ENCODE measurements at regions not wholly inside any gene's neighbourhood (a gene's known extent, or its start where the extent isn't known, plus 50 kb on each side); places are given as distances from the start of the nearest gene placed in this dataset.

DNA sequence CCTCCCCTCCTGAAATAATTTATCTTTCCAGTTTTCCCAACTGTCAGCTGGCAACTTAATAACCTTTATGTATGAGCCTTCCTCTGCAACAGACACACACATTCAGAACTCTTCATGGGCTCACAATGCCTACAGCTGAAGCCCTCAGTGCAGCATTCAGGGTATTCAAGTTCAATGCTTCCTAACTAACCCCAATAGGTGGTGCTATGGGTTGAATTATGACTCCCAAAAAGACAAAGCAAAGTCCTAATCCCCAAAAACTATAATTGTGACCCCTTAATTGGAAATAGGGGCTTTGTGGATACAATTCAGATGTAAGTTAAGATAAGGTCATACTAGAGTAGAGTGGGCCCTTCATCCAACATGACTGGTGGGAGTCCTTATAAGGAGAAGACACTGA, 202.2 kb downstream of the SUCLA2 start:
- no peaks in the 10 kb centered on the region for H3K4me1 ChIP-seq (ENCODE audit: control insufficient read depth in 2 of 2, insufficient read depth in 2 of 2, low read length in 2 of 2)
- no peak overlapping the region for H3K27ac ChIP-seq (ENCODE audit: low read depth in 2 of 2, low read length in 2 of 2)
- H3K9me3 ChIP-seq (ENCODE audit: control insufficient read depth in 2 of 2, low read length in 2 of 2): no peaks in the 10 kb centered on the region
- H3K4me3 ChIP-seq (ENCODE audit: low read length in 2 of 2): no peak overlapping the region
- H3K27me3 ChIP-seq (ENCODE audit: control insufficient read depth in 2 of 2, insufficient read depth in 2 of 2, low read length in 2 of 2): no peaks in the 10 kb centered on the region
- no peaks in the 10 kb centered on the region for H3K36me3 ChIP-seq (ENCODE audit: control insufficient read depth in 2 of 2, insufficient read depth in 2 of 2, low read length in 2 of 2)
- H3K9ac ChIP-seq (ENCODE audit: low read depth in 1 of 2, low read length in 2 of 2): no peak overlapping the region

DNA sequence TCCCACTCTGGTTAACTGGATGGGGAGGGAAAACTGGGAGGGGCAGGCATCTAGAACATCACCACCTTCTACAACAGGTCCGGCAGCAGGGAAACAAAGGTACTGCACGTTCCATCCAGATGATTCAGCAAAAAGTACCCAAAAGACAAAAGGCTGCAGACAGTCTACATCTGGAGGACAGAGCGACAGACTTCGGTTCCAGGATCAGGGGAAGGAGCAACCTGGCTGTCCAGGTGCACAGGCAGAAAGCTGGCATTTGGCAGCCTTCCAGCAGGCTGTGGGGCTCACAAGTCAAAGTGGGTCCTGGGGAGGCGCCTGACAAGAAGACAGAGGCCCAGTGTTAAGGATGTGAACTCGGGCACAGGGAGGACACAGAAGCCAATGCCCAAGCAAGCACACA, 202.9 kb downstream of the SUCLA2 start:
- H3K36me3 ChIP-seq (ENCODE audit: control insufficient read depth in 2 of 2, insufficient read depth in 2 of 2, low read length in 2 of 2): no peaks in the 10 kb centered on the region
- H3K9me3 ChIP-seq (ENCODE audit: control insufficient read depth in 2 of 2, low read length in 2 of 2): no peaks in the 10 kb centered on the region
- H3K9ac ChIP-seq (ENCODE audit: low read depth in 1 of 2, low read length in 2 of 2): no peak overlapping the region
- no peaks in the 10 kb centered on the region for H3K4me1 ChIP-seq (ENCODE audit: control insufficient read depth in 2 of 2, insufficient read depth in 2 of 2, low read length in 2 of 2)
- H3K27me3 ChIP-seq (ENCODE audit: control insufficient read depth in 2 of 2, insufficient read depth in 2 of 2, low read length in 2 of 2): no peaks in the 10 kb centered on the region
- H3K4me3 ChIP-seq (ENCODE audit: low read length in 2 of 2): no peak overlapping the region
- H3K27ac ChIP-seq (ENCODE audit: low read depth in 2 of 2, low read length in 2 of 2): no peak overlapping the region

DNA sequence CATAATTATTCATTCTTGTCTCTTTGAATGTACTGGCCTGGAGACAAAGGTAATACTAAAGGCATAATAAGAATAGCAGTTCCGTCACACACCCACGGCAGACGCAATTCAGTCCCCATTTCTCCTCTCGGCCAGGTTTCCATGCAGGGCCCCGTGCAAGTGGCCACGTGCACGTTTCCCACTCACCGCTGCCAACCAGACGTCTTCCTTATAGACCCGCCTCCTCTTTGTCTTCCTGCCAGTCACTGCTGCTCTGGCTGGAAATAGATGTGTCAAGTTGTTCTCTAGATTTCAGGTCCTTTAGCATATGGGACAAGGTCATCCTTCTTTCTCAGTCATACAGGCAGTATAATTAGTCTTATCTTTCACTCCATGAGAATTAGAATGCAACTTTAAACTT, 204.3 kb downstream of the SUCLA2 start:
- Histone ChIP-seq H3K9me3 (ENCODE audit: control insufficient read depth in 2 of 2, low read length in 2 of 2) (no peaks in the 10 kb centered on the region), H3K9ac (ENCODE audit: low read depth in 1 of 2, low read length in 2 of 2) (no peak overlapping the region), H3K36me3 (ENCODE audit: control insufficient read depth in 2 of 2, insufficient read depth in 2 of 2, low read length in 2 of 2) (no peaks in the 10 kb centered on the region), H3K27ac (ENCODE audit: low read depth in 2 of 2, low read length in 2 of 2) (no peak overlapping the region), H3K27me3 (ENCODE audit: control insufficient read depth in 2 of 2, insufficient read depth in 2 of 2, low read length in 2 of 2) (no peaks in the 10 kb centered on the region), H3K4me1 (ENCODE audit: control insufficient read depth in 2 of 2, insufficient read depth in 2 of 2, low read length in 2 of 2) (no peaks in the 10 kb centered on the region), H3K4me3 (ENCODE audit: low read length in 2 of 2) (no peak overlapping the region)

DNA sequence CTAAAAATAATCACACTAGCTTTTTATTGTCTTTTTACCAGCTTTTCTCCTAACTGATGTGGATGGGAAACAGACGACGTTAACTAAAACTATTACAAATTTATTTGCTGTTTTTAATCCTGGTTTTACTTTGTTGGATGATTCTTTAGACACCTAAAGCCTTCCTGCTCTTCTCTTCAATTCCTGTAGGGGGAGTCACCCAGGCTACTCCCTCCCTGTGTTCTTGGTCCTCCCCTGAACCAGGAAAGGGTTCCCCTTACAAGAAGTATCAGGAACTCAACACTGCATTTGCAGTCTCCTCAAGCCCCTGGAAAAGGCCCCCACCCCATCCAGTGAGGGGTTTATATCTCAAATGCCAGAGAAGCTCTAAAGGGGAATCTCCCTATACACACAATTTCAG, 206.1 kb downstream of the SUCLA2 start:
- Histone ChIP-seq H3K4me1 (ENCODE audit: control insufficient read depth in 2 of 2, insufficient read depth in 2 of 2, low read length in 2 of 2) (no peaks in the 10 kb centered on the region), H3K27me3 (ENCODE audit: control insufficient read depth in 2 of 2, insufficient read depth in 2 of 2, low read length in 2 of 2) (no peaks in the 10 kb centered on the region), H3K9ac (ENCODE audit: low read depth in 1 of 2, low read length in 2 of 2) (no peak overlapping the region), H3K9me3 (ENCODE audit: control insufficient read depth in 2 of 2, low read length in 2 of 2) (peaks cover 0 to 3% of the 10 kb centered on the region in 2 donors), H3K27ac (ENCODE audit: low read depth in 2 of 2, low read length in 2 of 2) (no peak overlapping the region), H3K4me3 (ENCODE audit: low read length in 2 of 2) (no peak overlapping the region), H3K36me3 (ENCODE audit: control insufficient read depth in 2 of 2, insufficient read depth in 2 of 2, low read length in 2 of 2) (no peaks in the 10 kb centered on the region)

DNA sequence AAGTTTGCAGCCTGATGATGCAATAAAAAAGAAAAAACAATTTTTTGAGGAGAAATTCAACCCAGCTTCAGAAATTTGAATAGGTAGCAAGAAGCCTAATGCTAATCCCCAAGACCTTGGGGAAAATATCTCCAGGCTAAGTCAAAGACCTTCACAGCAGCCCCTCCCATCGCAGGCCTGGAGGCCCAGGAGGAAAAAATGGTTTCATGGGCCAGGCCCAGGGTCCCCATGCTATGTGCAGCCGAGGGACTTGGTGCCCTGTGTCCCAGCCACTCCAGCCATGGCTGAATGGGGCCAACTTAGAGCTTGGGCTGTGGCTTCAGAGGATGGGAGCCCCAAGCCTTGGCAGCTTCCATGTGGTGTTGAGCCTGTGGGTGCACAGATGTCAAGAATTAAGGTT, 210.3 kb downstream of the SUCLA2 start:
- Histone ChIP-seq H3K9me3 (ENCODE audit: control insufficient read depth in 2 of 2, low read length in 2 of 2) (peaks cover 0 to 3% of the 10 kb centered on the region in 2 donors), H3K4me3 (ENCODE audit: low read length in 2 of 2) (no peak overlapping the region), H3K27ac (ENCODE audit: low read depth in 2 of 2, low read length in 2 of 2) (no peak overlapping the region), H3K4me1 (ENCODE audit: control insufficient read depth in 2 of 2, insufficient read depth in 2 of 2, low read length in 2 of 2) (no peaks in the 10 kb centered on the region), H3K36me3 (ENCODE audit: control insufficient read depth in 2 of 2, insufficient read depth in 2 of 2, low read length in 2 of 2) (no peaks in the 10 kb centered on the region), H3K9ac (ENCODE audit: low read depth in 1 of 2, low read length in 2 of 2) (no peak overlapping the region), H3K27me3 (ENCODE audit: control insufficient read depth in 2 of 2, insufficient read depth in 2 of 2, low read length in 2 of 2) (no peaks in the 10 kb centered on the region)

DNA sequence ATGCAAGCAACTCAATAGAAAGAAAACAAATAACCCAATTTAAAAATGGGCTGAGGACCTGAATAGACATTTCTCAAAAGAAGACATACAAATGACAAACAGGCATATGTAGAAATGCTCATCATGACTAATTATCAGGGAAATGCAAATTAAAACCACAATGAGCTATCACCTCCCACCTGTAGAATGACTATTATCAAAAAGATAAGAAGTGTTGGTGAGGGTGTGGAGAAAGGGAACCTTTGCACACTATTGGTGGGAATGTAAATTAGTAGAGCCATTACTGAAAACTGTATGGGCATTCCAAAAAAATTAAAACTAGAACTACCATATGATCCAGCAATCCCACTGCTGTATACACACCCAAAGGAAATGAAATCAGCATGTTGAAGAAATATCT, 212.2 kb downstream of the SUCLA2 start:
- no peak overlapping the region for H3K4me3 ChIP-seq (ENCODE audit: low read length in 2 of 2)
- H3K27me3 ChIP-seq (ENCODE audit: control insufficient read depth in 2 of 2, insufficient read depth in 2 of 2, low read length in 2 of 2): no peaks in the 10 kb centered on the region
- H3K27ac ChIP-seq (ENCODE audit: low read depth in 2 of 2, low read length in 2 of 2): no peak overlapping the region
- H3K9me3 ChIP-seq (ENCODE audit: control insufficient read depth in 2 of 2, low read length in 2 of 2): peaks cover 0 to 3% of the 10 kb centered on the region in 2 donors
- H3K36me3 ChIP-seq (ENCODE audit: control insufficient read depth in 2 of 2, insufficient read depth in 2 of 2, low read length in 2 of 2): no peaks in the 10 kb centered on the region
- no peaks in the 10 kb centered on the region for H3K4me1 ChIP-seq (ENCODE audit: control insufficient read depth in 2 of 2, insufficient read depth in 2 of 2, low read length in 2 of 2)
- no peak overlapping the region for H3K9ac ChIP-seq (ENCODE audit: low read depth in 1 of 2, low read length in 2 of 2)

DNA sequence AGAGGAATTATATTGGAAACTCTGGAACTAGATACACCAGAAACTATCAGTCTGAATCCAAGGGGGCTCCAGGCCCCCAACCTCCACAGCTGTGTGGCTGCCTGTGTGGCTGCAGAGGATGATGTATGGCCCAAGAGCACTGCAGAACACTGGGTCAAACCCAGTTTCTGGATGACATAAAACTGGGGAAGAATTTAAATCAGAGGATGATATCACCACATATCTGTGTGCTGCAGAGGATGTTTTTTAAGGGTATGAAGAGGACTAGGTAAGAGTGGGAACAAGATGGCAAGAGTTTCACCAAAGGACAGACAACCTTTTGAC, 226.4 kb downstream of the SUCLA2 start:
- Histone ChIP-seq H3K9ac (ENCODE audit: low read depth in 1 of 2, low read length in 2 of 2) (no peak overlapping the region), H3K36me3 (ENCODE audit: control insufficient read depth in 2 of 2, insufficient read depth in 2 of 2, low read length in 2 of 2) (no peaks in the 10 kb centered on the region), H3K27me3 (ENCODE audit: control insufficient read depth in 2 of 2, insufficient read depth in 2 of 2, low read length in 2 of 2) (no peaks in the 10 kb centered on the region), H3K4me3 (ENCODE audit: low read length in 2 of 2) (no peak overlapping the region), H3K4me1 (ENCODE audit: control insufficient read depth in 2 of 2, insufficient read depth in 2 of 2, low read length in 2 of 2) (no peaks in the 10 kb centered on the region), H3K9me3 (ENCODE audit: control insufficient read depth in 2 of 2, low read length in 2 of 2) (no peaks in the 10 kb centered on the region), H3K27ac (ENCODE audit: low read depth in 2 of 2, low read length in 2 of 2) (no peak overlapping the region)

DNA sequence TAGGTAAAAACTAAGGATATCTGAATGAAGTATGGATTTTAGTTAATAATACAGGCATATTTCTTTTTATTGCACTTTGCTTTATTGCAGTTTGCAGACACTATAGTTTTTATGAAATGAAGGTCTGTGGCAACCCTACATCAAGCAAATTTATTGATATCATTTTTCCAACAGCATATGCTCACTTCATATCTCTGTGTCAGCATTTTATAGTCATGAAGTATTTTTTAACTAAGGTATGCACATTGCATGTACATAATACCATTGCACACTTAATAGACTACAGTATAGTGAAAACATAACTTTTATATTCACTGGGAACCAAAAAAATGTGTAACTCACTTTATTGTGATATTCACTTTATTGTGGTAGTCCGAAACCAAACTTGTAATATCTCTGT, 236.3 kb downstream of the SUCLA2 start:
- no peaks in the 10 kb centered on the region for H3K36me3 ChIP-seq (ENCODE audit: control insufficient read depth in 2 of 2, insufficient read depth in 2 of 2, low read length in 2 of 2)
- H3K4me3 ChIP-seq (ENCODE audit: low read length in 2 of 2): no peak overlapping the region
- H3K9me3 ChIP-seq (ENCODE audit: control insufficient read depth in 2 of 2, low read length in 2 of 2): no peaks in the 10 kb centered on the region
- H3K9ac ChIP-seq (ENCODE audit: low read depth in 1 of 2, low read length in 2 of 2): no peak overlapping the region
- H3K27me3 ChIP-seq (ENCODE audit: control insufficient read depth in 2 of 2, insufficient read depth in 2 of 2, low read length in 2 of 2): no peaks in the 10 kb centered on the region
- H3K4me1 ChIP-seq (ENCODE audit: control insufficient read depth in 2 of 2, insufficient read depth in 2 of 2, low read length in 2 of 2): no peaks in the 10 kb centered on the region
- H3K27ac ChIP-seq (ENCODE audit: low read depth in 2 of 2, low read length in 2 of 2): no peak overlapping the region

DNA sequence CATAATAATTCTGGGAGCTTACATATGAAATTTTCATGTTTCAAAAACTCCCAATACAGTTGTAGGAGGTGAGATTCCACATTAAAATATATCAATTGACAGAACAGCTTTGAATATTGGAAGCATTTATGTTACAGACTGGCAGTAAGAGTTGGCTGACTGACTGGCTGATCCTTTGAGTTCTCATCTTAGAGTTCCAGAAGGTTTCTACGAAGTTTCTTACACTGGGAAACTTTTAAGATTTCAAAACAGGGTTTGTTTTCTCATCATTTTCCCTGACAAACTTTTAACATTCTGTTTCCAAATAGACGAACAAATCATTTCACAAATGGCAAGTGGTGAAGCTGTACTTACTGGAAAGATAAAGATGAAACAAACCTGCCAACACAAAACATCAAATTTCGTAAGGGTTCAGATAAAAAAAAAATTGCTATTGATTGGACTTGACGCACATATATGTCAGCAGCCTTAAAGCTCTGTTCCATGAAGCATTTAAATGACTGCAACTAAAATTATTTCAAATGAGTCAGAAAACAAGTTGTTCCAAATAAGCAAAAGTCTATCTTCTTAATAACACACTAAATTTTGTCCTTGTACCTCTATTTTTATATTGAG, 243.5 kb downstream of the SUCLA2 start:
- Histone ChIP-seq H3K27ac (ENCODE audit: low read depth in 2 of 2, low read length in 2 of 2) (no peak overlapping the region), H3K9ac (ENCODE audit: low read depth in 1 of 2, low read length in 2 of 2) (no peak overlapping the region), H3K4me1 (ENCODE audit: control insufficient read depth in 2 of 2, insufficient read depth in 2 of 2, low read length in 2 of 2) (no peaks in the 10 kb centered on the region), H3K36me3 (ENCODE audit: control insufficient read depth in 2 of 2, insufficient read depth in 2 of 2, low read length in 2 of 2) (no peaks in the 10 kb centered on the region), H3K27me3 (ENCODE audit: control insufficient read depth in 2 of 2, insufficient read depth in 2 of 2, low read length in 2 of 2) (no peaks in the 10 kb centered on the region), H3K4me3 (ENCODE audit: low read length in 2 of 2) (no peak overlapping the region), H3K9me3 (ENCODE audit: control insufficient read depth in 2 of 2, low read length in 2 of 2) (no peaks in the 10 kb centered on the region)

DNA sequence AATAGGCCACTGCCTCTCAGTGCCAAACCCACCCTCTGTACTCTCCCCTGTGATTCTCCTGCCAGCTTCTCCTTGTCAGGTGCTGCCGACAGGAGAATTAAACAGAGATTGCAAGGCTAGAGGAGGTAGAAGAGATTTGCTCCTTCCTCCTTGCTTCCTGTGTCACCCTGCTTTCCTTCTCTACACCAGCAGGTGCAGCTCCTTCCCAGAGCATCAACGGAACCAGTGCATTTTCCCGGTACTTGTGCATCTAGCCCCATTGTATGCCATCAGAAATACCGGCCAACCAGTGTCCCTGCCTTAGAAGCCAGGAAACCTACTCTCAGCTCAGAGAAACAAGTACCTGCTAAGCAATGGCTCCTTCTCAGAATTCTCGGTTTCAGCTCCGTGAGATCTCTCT, 253.2 kb downstream of the SUCLA2 start:
- Histone ChIP-seq H3K36me3 (ENCODE audit: control insufficient read depth in 2 of 2, insufficient read depth in 2 of 2, low read length in 2 of 2) (no peaks in the 10 kb centered on the region), H3K4me1 (ENCODE audit: control insufficient read depth in 2 of 2, insufficient read depth in 2 of 2, low read length in 2 of 2) (no peaks in the 10 kb centered on the region), H3K9ac (ENCODE audit: low read depth in 1 of 2, low read length in 2 of 2) (no peak overlapping the region), H3K27ac (ENCODE audit: low read depth in 2 of 2, low read length in 2 of 2) (no peak overlapping the region), H3K27me3 (ENCODE audit: control insufficient read depth in 2 of 2, insufficient read depth in 2 of 2, low read length in 2 of 2) (no peaks in the 10 kb centered on the region), H3K9me3 (ENCODE audit: control insufficient read depth in 2 of 2, low read length in 2 of 2) (no peaks in the 10 kb centered on the region), H3K4me3 (ENCODE audit: low read length in 2 of 2) (no peak overlapping the region)

DNA sequence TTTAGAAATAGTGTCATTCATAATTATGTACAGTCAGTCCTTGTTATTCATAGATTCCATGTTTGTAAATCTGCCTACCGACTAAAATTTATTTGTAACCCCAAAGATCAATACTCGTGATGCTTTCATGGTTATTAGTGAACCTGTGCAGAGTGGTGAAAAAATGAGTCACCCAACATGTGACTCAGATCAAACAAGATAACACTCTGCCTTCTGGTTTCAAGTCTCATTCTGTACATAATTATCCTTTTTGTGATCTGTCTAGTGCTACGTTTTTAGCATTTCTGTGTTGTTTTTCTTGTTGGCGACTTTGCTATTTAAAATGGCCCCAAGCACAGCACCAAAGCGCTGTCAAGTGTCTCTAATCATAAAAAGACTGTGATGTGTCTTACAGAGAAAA, 274.7 kb downstream of the SUCLA2 start:
- H3K9me3 ChIP-seq (ENCODE audit: control insufficient read depth in 2 of 2, low read length in 2 of 2): no peaks in the 10 kb centered on the region
- H3K27ac ChIP-seq (ENCODE audit: low read depth in 2 of 2, low read length in 2 of 2): no peak overlapping the region
- no peak overlapping the region for H3K9ac ChIP-seq (ENCODE audit: low read depth in 1 of 2, low read length in 2 of 2)
- H3K4me3 ChIP-seq (ENCODE audit: low read length in 2 of 2): no peak overlapping the region
- H3K36me3 ChIP-seq (ENCODE audit: control insufficient read depth in 2 of 2, insufficient read depth in 2 of 2, low read length in 2 of 2): no peaks in the 10 kb centered on the region
- no peaks in the 10 kb centered on the region for H3K27me3 ChIP-seq (ENCODE audit: control insufficient read depth in 2 of 2, insufficient read depth in 2 of 2, low read length in 2 of 2)
- no peaks in the 10 kb centered on the region for H3K4me1 ChIP-seq (ENCODE audit: control insufficient read depth in 2 of 2, insufficient read depth in 2 of 2, low read length in 2 of 2)
